HepG2 (cell line): ENCODE measurements at regions not wholly inside any gene's neighbourhood (a gene's known extent, or its start where the extent isn't known, plus 50 kb on each side); places are given as distances from the start of the nearest gene placed in this dataset.

ENCODE experiments used
- ATAC-seq: fragments of 200-7000 bp; cut with Tn5 transposase; 3 replicates; pipeline ENCODE4 v1.9.1; 2020; ENCODE audit warnings: mild to moderate bottlenecking, moderate library complexity
- BruUV-seq: library from RNA; stranded (reverse); fragments of 400-500 nt; replicated peaks from 2 replicates; lab custom pipeline; 2021; lab: Mats Ljungman, UMichigan
- CTCF ChIA-PET: fragments of 300-600 bp; formaldehyde crosslinking; extraction: SDS; loops from one replicate; lab custom pipeline; 2021; ENCODE audit warnings: low total read pairs, inconsistent platforms, low intra/inter-chr PET ratio; lab: Yijun Ruan, JAX
- POLR2A ChIA-PET: fragments of 350-600 bp; sonication (Branson Sonifier 250); formaldehyde crosslinking; loops from one replicate; lab custom pipeline; 2020; ENCODE audit warnings: antibody characterized with exemption, inconsistent platforms; lab: Yijun Ruan, JAX
- DNase-seq: peaks from one replicate; pipeline ENCODE4 v3.0.0-alpha.2; 2015; ENCODE audit warnings: low spot score
- FAIRE-seq: peaks from 3 replicates; lab custom pipeline; 2011; peaks lifted over from hg19 to GRCh38; lab: Jason Lieb, UNC
- H2AFZ ChIP-seq: one replicate; pipeline ENCODE4 v1.6.1; 2011; ENCODE audit warnings: low read length, inconsistent platforms
- H3K27ac ChIP-seq: fragments of 300-600 bp; 3 replicates; pipeline ENCODE4 v1.8.0; 2011; ENCODE audit warnings: mixed run types, mild to moderate bottlenecking, mixed read lengths, low read length, inconsistent platforms; ENCODE audit not compliant: insufficient read depth; ENCODE audit errors: extremely low read length
- H3K27me3 ChIP-seq, 2 experiments: fragments of 200-600 bp in 1 of 2; 2 replicates in 1 of 2; 3 replicates in 1 of 2; pipeline versions ENCODE4 v1.6.0 to v1.8.0; 2011; ENCODE audit warnings: low read length in 2 of 2, mild to moderate bottlenecking in 2 of 2, moderate library complexity in 2 of 2, inconsistent platforms in 1 of 2; ENCODE audit not compliant: insufficient read depth in 2 of 2, control insufficient read depth in 1 of 2
- H3K36me3 ChIP-seq, 2 experiments: fragments of 200-600 bp in 1 of 2; replicated peaks in 1 of 2; 2 replicates in 1 of 2; 3 replicates in 1 of 2; pipeline versions ENCODE4 v1.5.1 to v1.8.0; 2011; ENCODE audit warnings: low read length in 2 of 2, inconsistent platforms in 1 of 2; ENCODE audit not compliant: insufficient read depth in 2 of 2, control insufficient read depth in 1 of 2
- H3K4me1 ChIP-seq: 2 replicates; pipeline ENCODE4 v1.5.1; 2012; ENCODE audit warnings: low read length, inconsistent platforms; ENCODE audit not compliant: insufficient read depth
- H3K4me2 ChIP-seq: 2 replicates; pipeline ENCODE4 v1.6.0; 2011; ENCODE audit warnings: low read depth, low read length, inconsistent platforms
- H3K4me3 ChIP-seq, 3 experiments: fragments of 200-600 bp in 1 of 3; sonication (generic), shearing (Covaris generic) in 1 of 3; replicated peaks in 1 of 3; 2 replicates each; pipeline ENCODE4 v1.5.1; 2011 to 2016; ENCODE audit warnings: low read length in 3 of 3, inconsistent platforms in 2 of 3, low read depth in 2 of 3, mild to moderate bottlenecking in 2 of 3, control low read depth in 1 of 3, mixed read lengths in 1 of 3; ENCODE audit not compliant: insufficient read depth in 1 of 3
- H3K79me2 ChIP-seq: one replicate; pipeline ENCODE4 v1.6.1; 2011; ENCODE audit warnings: low read length, inconsistent platforms; ENCODE audit not compliant: insufficient read depth
- H3K9ac ChIP-seq: 2 replicates; pipeline ENCODE4 v1.6.0; 2011; ENCODE audit warnings: mild to moderate bottlenecking, low read depth, low read length, inconsistent platforms; ENCODE audit not compliant: insufficient read depth
- H3K9me3 ChIP-seq: 2 replicates; pipeline ENCODE4 v1.5.1; 2012; ENCODE audit warnings: mild to moderate bottlenecking, low read length
- H4K20me1 ChIP-seq: 2 replicates; pipeline ENCODE4 v1.6.0; 2011; ENCODE audit warnings: inconsistent platforms, mild to moderate bottlenecking, low read length, moderate library complexity; ENCODE audit not compliant: insufficient read depth
- FIP1L1 ChIP-seq: fragments of 200-400 bp; formaldehyde crosslinking; IDR thresholded peaks from 2 replicates; pipeline ENCODE4 v1.6.1; 2018; ENCODE audit warnings: low read depth, mild to moderate bottlenecking, low read length, moderate library complexity, borderline replicate concordance; ENCODE audit not compliant: insufficient read depth
- GATAD1 ChIP-seq: IDR thresholded peaks from 2 replicates; pipeline ENCODE4 v1.6.1; 2016; ENCODE audit warnings: missing genetic modification reagents, missing compliant biosample characterization
- KLF9 ChIP-seq: IDR thresholded peaks from 2 replicates; pipeline ENCODE4 v1.6.1; 2016; ENCODE audit warnings: low read depth
- PAF1 ChIP-seq: IDR thresholded peaks from 2 replicates; pipeline ENCODE4 v1.6.1; 2016; ENCODE audit warnings: missing genetic modification reagents, missing compliant biosample characterization
- RFX1 ChIP-seq: fragments of 450-650 bp; IDR thresholded peaks from 2 replicates; pipeline ENCODE4 v1.6.1; 2017
- SYNCRIP ChIP-seq: fragments of 200-400 bp; formaldehyde crosslinking; IDR thresholded peaks from 2 replicates; pipeline ENCODE4 v1.6.1; 2018; ENCODE audit warnings: mild to moderate bottlenecking, low read depth, low read length; ENCODE audit not compliant: insufficient read depth
- ZBTB7B ChIP-seq: sonication (generic); formaldehyde crosslinking; IDR thresholded peaks from 2 replicates; pipeline ENCODE4 v1.4.0; 2020; ENCODE audit warnings: missing genetic modification reagents
- ZFP62 ChIP-seq: sonication (generic); formaldehyde crosslinking; IDR thresholded peaks from 2 replicates; pipeline ENCODE4 v1.4.0; 2020; ENCODE audit warnings: missing genetic modification reagents
- ZNF3 ChIP-seq: IDR thresholded peaks from 2 replicates; pipeline ENCODE4 v1.7.0; 2017; ENCODE audit warnings: inconsistent platforms
- ZNF446 ChIP-seq: sonication (generic); formaldehyde crosslinking; IDR thresholded peaks from 2 replicates; pipeline ENCODE4 v1.5.0; 2020; ENCODE audit warnings: mild to moderate bottlenecking, missing genetic modification reagents
- ZNF652 ChIP-seq: IDR thresholded peaks from 2 replicates; pipeline ENCODE4 v1.6.1; 2016; ENCODE audit warnings: low read depth, borderline replicate concordance
- WGBS: methylation state at CpG from one replicate; pipeline ENCODE4 v1.1.6; 2017; ENCODE audit warnings: low lambda C conversion rate; 5-methylcytosine and 5-hydroxymethylcytosine counted together
- in situ Hi-C: cut with HindIII; loops from 2 replicates; pipeline ENCODE4 v1.10.0; 2017; ENCODE audit warnings: low pct_unique_long_range_greater_than_20kb; ENCODE audit not compliant: extremely low pct_ligation_motif_present
- intact Hi-C: fragments of 100-400 bp; cut with micrococcal nuclease; formaldehyde crosslinking; loops from one replicate; pipeline ENCODE4 v1.10.0; 2022; ENCODE audit not compliant: unreplicated experiment
- TF ChIP-seq, protein P1 (sequence below): sonication (generic); formaldehyde crosslinking; conservative IDR thresholded peaks from 2 replicates; pipeline ENCODE4 v1.4.0; 2020; ENCODE audit warnings: missing genetic modification reagents
- TF ChIP-seq, protein P2 (sequence below): sonication (generic); formaldehyde crosslinking; IDR thresholded peaks from 2 replicates; pipeline ENCODE4 v1.8.0; 2022; ENCODE audit warnings: missing genetic modification reagents, mild to moderate bottlenecking, moderate library complexity, borderline replicate concordance
- TF ChIP-seq, protein P3 (sequence below): IDR thresholded peaks from 2 replicates; pipeline ENCODE4 v1.6.1; 2012; ENCODE audit warnings: inconsistent platforms

DNA sequence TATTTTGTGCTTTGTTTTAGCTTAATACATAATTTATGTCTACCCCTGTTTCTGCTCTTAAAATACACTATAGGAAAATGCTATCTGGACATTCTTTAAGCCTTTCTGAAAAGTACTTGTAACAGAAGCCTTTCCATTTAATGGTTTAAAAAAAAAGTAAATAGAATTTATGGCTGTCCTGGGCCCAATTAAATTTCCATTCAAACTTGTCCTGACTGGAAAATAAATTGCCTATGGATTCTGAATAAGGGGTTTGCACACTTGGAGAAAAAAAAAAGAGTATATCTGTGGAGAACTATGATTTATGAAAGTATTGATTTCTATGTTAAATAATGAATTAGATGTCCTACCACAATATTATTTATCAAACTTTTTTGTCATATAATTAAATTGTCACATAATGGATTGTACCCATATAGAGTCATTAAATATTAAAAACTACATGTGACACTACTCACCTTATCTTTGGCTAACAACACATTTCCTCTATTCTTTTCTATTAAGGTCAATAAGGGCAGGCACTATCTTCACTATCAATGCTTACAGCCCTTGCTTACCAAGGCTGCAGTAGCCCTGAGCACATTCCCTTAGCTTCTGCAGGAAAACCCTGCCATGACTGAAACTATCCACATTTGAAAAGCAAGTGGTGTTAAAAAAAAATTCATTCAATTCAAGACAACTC, 396.1 kb upstream of the ROBO2 start (continued):
- TF ChIP-seq FIP1L1 (no peak), SYNCRIP (no peak)
- TF ChIP-seq, all 625 proteins: peak for 0

DNA sequence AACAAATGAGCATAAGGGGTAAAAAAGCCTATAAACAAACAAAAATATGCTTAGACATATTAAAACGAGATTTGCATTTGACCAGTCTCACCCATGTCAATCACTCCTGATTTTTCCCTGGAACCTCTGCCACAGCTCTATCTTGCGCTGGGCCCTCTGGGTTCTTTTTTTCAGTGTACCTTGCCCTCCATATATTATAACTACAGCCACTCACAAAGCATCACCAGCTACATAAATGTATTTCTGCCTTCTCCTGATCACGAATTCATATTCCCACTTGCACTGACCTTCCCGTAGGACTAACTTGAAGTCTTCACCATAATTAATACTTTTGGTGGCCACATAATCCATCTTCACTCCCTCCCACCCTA, 395.6 kb upstream of the ROBO2 start:
- no peak overlapping the region for H3K27ac ChIP-seq
- BruUV-seq = no TSS peak
- no peaks in the 10 kb centered on the region for H3K79me2 ChIP-seq
- CTCF ChIA-PET = no interaction called here
- no peaks in the 10 kb centered on the region for H4K20me1 ChIP-seq
- H3K9ac ChIP-seq = no peak overlapping the region
- FAIRE-seq = no peak
- no peak overlapping the region for H2AFZ ChIP-seq
- intact Hi-C loops = no loop called here
- no peak for TF ChIP-seq ZNF652 (CRISPR knock-in tag)
- TF ChIP-seq, all 625 proteins: peak for 0
- H3K4me1 ChIP-seq = no peaks in the 10 kb centered on the region
- H3K4me3 ChIP-seq = no peak overlapping the region
- H3K36me3 ChIP-seq = no peaks in the 10 kb centered on the region
- H3K9me3 ChIP-seq = no peaks in the 10 kb centered on the region
- 12% methylated on average over 4 of the region's 4 CpGs for WGBS
- H3K4me2 ChIP-seq = no peak overlapping the region
- H3K27me3 ChIP-seq = no peaks in the 10 kb centered on the region
- DNase-seq (no peak), ATAC-seq (no peak)
- in situ Hi-C loops = no loop called here
- POLR2A ChIA-PET = no interaction called here

DNA sequence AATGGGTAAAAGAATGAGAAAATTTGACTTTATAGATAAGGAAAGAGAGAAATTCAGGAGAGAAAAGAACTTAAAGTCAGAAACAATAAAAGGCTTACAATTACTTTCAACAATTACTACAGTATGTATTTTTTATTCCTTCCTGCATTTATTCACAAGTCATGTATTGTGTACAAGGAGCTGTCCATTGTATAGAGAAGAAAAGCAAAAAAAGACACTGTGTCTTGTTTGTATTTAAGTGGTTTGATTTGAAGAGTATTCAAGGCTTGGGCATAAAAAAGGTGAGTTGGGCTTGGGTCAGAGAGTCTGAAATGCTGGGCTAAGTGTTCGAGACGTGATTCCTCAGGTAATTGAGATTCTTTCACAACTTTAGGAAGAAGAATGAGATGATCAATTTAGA, 394.2 kb upstream of the ROBO2 start:
- Histone ChIP-seq H3K79me2 (no peaks in the 10 kb centered on the region), H3K9me3 (no peaks in the 10 kb centered on the region), H3K36me3 (no peaks in the 10 kb centered on the region), H3K4me2 (no peak overlapping the region), H3K4me1 (no peaks in the 10 kb centered on the region), H3K4me3 (no peak overlapping the region), H3K9ac (no peak overlapping the region), H3K27me3 (no peaks in the 10 kb centered on the region), H2AFZ (no peak overlapping the region), H4K20me1 (no peaks in the 10 kb centered on the region), H3K27ac (no peak overlapping the region)
- ATAC-seq = no peak
- no TSS peak for BruUV-seq
- in situ Hi-C loops = no loop called here
- FAIRE-seq = no peak
- intact Hi-C loops = no loop called here
- DNase-seq = no peak
- CTCF ChIA-PET = no interaction called here
- POLR2A ChIA-PET = no interaction called here
- WGBS = 14% methylated on average over 2 of the region's 2 CpGs
- no peak for TF ChIP-seq ZNF446 (CRISPR knock-in tag)
- TF ChIP-seq, protein P1, sequence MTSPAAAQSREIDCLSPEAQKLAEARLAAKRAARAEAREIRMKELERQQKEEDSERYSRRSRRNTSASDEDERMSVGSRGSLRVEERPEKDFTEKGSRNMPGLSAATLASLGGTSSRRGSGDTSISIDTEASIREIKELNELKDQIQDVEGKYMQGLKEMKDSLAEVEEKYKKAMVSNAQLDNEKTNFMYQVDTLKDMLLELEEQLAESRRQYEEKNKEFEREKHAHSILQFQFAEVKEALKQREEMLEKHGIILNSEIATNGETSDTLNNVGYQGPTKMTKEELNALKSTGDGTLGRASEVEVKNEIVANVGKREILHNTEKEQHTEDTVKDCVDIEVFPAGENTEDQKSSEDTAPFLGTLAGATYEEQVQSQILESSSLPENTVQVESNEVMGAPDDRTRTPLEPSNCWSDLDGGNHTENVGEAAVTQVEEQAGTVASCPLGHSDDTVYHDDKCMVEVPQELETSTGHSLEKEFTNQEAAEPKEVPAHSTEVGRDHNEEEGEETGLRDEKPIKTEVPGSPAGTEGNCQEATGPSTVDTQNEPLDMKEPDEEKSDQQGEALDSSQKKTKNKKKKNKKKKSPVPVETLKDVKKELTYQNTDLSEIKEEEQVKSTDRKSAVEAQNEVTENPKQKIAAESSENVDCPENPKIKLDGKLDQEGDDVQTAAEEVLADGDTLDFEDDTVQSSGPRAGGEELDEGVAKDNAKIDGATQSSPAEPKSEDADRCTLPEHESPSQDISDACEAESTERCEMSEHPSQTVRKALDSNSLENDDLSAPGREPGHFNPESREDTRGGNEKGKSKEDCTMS (CRISPR knock-in tag) = no peak
- TF ChIP-seq ZFP62 = no peak
- no peak for TF ChIP-seq PAF1
- TF ChIP-seq, protein P2, sequence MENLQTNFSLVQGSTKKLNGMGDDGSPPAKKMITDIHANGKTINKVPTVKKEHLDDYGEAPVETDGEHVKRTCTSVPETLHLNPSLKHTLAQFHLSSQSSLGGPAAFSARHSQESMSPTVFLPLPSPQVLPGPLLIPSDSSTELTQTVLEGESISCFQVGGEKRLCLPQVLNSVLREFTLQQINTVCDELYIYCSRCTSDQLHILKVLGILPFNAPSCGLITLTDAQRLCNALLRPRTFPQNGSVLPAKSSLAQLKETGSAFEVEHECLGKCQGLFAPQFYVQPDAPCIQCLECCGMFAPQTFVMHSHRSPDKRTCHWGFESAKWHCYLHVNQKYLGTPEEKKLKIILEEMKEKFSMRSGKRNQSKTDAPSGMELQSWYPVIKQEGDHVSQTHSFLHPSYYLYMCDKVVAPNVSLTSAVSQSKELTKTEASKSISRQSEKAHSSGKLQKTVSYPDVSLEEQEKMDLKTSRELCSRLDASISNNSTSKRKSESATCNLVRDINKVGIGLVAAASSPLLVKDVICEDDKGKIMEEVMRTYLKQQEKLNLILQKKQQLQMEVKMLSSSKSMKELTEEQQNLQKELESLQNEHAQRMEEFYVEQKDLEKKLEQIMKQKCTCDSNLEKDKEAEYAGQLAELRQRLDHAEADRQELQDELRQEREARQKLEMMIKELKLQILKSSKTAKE (CRISPR knock-in tag) = no peak
- TF ChIP-seq ZBTB7B (CRISPR knock-in tag) = no peak
- TF ChIP-seq KLF9 (CRISPR knock-in tag) = no peak
- no peak for TF ChIP-seq RFX1
- no peak for TF ChIP-seq GATAD1 (CRISPR knock-in tag)
- TF ChIP-seq ZNF3 (CRISPR knock-in tag) = no peak
- TF ChIP-seq, protein P3, sequence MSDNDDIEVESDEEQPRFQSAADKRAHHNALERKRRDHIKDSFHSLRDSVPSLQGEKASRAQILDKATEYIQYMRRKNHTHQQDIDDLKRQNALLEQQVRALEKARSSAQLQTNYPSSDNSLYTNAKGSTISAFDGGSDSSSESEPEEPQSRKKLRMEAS = no peak
